ENCODE measurements at regions not wholly inside any gene's neighbourhood (a gene's known extent, or its start where the extent isn't known, plus 50 kb on each side); places are given as distances from the start of the nearest gene placed in this dataset.

GRCh38 chr11:69413993-69414392 lies 67.5 kb upstream of the LINC01488 start:
- no peak for DNase-seq (ENCODE audit: low spot score)

- no peak for DNase-seq (ENCODE audit: low spot score)
Measured at GRCh38 chr11:69414773-69415187, 66.7 kb upstream of the LINC01488 start.

DNA sequence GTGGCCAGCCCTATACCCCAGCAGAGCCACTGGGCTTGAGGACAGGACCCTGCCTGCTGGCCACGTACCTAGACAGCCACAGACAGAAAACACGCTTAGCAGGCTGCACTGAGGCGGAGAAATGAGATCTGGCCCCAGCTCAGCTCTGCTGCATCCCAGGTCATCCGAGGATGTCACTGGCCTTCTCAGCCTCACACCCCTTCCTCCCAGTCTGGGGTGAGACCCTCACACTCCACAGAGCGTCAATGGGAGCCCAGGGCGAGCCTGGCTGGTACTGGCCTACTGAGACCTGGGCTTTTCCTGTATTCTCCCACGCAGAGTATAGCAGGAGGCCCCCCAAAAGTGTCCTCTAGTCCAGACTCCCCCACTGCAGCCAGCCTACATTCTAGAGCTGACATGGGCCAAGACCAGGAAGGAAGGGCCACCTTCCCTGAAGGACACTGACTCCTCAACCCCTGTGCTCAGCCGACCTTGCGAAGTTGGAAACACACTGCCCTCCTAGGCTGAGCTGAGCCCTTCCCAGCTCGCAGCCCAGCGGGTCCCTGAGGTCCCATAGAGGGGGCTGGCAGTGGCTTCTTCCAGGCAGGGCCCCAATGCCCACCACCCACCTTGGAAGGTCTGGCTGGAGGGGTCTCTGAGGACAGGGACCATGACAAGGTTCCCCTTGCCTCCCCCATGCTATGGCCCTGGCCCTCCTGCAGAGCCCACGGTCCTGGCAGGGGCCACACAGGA lies 65.9 kb upstream of the LINC01488 start:
- no peak for DNase-seq (ENCODE audit: low spot score)

GRCh38 chr11:69416143-69416515 lies 65.3 kb upstream of the LINC01488 start:
- DNase-seq (ENCODE audit: low spot score): no peak

DNA sequence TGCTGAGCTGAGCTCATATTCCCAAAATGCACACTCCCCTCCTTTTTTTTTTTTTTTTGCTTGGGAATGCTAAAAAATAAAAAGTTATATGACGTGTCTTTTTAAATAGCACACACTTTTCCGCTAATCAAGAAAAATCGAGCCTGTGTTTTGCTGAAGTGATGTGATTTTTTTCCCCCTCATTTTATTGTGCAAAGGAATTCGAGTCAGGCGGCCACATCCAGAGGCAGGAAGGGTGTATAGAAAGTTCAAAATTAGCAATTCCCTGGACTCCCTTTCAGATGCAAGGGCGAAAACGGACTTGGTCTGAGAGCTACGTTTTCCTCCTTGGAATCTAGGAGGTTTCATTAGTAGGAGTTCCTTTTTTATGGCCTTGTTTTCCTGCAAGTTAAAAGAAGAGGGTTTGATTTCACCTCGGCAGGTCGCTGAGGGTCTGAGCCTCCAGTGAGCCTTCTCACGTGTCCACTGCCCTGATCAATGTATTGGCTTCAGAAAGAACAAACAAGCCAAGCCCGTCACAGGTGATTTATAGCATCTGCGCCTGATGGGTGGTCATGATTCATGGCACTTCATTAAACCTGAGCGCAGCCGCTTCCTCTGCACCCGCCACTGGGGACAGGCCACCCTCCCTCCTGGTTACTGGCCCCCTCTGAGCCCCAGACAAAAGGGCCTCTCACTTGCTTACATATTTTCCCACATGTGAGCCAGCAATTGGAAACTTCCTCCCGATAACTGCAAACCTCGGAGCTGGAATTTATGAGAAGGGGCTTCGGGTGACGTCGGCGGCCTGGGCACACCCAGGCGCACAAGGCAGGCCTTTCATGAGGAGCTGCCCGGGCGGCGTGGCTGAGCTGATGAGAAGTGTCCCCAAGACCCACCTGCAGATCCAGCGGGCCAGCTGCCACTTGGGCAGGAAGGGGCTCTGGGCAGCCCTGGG lies 64.4 kb upstream of the LINC01488 start:
- no peak for DNase-seq (ENCODE audit: low spot score)

GRCh38 chr11:69417699-69418085 lies 63.8 kb upstream of the LINC01488 start:
- DNase-seq (ENCODE audit: low spot score): no peak

DNA sequence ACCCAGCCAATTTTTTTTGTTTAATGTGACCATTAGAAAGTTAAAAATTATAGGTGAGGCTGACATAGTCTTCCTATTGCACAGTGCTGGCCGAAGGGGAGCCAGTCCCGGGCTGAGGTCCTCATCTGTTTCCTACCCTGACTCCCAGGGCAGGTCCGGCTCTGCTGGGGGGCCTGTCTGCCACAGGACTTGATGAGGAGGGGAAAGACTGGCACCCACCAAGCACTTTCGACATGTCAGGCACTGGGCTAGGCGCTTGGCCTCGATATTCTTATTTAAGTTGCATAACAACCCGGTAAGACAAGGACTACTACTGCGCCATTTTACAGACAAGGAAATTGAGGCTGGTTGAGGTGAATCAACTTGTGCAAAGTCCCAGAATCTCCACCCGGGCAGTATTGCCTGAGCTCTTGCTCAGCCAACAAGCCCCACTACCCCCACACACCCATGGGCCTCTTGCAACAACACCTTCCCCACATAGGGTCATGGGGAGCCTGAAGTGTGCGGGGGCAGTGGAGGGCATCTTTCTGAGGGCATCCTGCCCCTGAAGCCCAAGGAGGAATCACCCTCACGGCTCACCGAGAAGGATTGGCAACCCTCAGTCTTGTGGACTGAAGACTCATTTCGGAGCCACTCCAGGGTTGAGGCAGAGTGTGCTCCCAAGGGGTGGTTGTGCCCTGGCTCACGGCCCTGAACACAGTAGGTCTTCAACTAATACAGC lies 62.7 kb upstream of the LINC01488 start:
- DNase-seq (ENCODE audit: low spot score): no peak

DNA sequence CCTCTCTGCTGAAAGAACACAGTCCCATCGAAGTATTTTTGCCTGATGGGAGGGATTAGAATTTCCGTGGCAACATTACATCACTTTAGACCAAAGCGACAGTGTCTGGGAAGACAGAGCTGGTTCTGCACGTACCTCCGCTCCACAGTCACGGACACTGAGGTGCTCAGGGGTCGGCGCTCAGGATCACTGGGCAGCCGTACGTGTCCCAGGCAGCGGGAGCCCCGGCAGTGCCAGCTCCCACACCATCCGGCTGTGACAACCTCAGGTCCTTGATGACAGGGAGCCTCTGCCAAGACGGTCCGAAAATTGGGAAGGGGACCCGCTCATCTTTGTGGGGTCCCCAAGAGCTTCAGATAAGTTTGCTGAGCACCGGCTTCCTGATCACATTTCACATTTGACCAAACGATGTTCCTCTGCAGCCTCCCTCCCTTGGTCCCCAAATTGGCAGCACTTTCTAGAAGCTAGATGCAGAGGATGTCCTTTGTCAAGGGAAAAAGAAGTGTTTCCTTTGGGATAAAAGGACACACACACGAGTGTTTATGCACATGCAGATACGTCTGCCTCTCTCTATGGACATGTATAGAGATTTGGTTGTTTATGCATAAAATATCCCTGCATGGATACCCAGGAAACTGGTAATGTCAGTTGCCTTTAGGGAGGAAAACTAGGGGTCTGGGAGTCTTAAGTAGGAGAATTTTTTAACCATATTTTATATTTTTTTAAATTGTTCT lies 61.6 kb upstream of the LINC01488 start:
- no peak for DNase-seq (ENCODE audit: low spot score)

DNA sequence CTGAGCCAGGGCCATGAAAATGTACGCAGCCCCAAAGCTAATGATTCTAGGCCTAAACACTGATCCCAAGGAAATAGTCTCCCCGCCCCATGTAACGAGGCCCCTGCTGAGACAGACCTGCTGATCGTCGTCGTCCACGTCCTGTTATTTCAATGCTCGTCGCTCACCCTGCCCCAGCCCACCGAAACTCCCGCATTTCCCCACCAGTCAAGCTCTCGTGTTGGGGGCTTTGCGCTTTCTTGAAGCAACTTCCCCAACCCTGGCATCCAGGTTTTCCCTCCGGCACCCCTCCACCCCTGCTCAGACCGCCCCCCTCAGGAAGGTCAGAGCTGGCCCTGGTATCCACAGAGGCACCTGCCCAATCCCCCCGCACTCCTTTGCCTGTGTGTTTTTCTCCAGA lies 58.8 kb upstream of the LINC01488 start:
- no peak for DNase-seq (ENCODE audit: low spot score)

DNA sequence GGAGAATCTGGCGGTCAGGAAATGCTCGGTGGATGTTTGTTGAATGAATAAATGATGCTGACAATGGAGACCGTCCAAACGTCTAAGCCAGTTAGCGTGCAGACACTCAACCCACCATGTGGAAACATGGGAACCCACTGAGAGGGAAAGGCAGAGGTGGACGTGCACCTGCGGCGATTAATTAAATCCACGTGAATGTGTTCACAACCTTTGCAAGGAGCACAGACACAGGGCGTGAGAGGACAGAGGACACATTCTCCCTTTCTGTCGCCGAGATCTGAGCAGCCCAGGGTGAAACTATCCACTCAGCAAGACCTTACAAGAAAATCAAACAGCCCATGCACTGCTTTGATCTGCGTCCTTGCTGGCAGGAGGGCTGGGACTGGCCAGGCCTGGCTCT lies 58.3 kb upstream of the LINC01488 start:
- no peak for DNase-seq (ENCODE audit: low spot score)

DNA sequence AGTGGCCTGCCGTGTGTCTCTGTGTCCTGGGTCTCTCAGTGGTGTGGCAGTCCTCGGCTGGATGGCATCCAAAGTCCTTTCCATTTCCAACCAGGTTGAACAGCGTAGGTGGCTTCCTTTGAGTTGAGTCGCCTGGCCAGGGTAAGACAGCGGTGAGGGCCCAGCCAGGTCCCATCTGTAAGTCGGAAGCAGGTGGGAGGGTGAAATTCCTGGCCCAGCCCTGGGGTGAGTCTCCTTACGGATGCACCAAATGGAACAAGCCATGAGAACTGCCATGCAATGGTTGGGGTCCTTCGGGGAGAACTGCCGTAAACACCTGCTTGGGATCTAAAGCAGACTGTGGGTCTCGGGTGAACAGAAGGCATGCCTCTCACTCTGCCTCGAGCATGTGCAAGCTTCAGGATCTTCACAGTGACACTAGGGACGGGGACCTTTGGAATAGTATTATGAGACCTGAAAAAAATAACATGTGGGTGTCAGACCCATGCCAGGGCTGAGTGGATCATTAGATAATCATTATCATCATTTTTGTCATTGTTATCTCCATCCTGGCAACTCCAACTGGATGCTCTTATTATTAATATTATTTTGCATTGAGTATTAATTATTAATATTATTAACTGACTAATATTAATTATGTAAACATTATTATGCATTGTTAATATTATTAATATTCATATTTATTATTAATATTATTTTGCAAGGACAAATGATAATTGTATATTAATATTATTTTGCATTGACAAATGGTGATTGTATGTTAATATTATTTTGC lies 57.7 kb upstream of the LINC01488 start:
- DNase-seq (ENCODE audit: low spot score): no peak

- DNase-seq (ENCODE audit: low spot score): no peak
Measured at GRCh38 chr11:69424748-69425147, 56.7 kb upstream of the LINC01488 start.

DNA sequence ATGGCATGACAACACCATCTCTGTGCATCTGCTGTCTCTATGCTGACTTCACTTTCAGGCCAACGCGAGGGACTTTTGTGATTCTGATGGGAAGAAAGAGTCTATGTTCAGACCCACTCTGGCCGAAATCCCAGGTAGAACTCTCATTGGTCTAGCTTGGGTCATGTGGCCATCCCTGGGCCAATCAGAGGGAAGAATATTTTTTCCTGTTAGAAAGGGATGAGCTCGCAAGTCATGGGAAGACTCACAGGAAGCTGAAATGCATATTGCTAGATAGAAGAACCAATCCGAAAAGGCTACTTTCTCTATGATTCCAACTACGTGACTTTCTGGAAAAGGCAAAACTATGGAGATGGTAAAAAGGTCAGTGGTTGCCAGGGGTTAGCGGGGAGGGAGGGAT lies 56.0 kb upstream of the LINC01488 start:
- no peak for DNase-seq (ENCODE audit: low spot score)

DNA sequence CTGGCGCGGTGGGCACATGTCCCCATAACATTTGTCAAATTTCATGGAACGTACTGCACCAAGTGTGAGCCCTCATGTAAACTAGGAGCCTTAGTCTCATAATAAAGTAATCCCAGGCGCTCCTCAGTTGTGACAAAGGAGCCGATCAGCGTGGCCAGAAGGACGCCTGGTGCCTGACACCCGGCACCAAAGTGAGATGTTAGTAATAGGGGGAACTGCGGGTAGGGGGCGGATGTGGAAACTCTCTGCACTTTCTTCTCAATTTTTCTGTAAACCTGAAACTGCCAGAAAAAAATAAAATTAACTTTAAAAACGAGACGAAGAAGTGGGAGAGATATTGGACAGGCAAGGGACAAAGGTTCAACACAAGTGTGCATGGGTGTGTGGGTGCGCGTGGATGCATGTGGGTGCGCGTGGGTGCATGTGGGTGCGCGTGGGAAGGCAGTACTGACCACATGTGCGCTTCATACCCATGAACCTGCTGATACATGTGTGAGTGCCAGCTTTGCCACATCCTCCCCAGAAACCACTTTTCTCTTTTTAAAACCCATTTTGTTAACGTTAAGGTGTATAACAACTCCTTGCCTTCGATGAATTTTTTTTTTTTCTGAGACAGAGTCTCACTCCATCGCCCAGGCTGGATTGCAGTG lies 55.4 kb upstream of the LINC01488 start:
- no peak for DNase-seq (ENCODE audit: low spot score)

DNA sequence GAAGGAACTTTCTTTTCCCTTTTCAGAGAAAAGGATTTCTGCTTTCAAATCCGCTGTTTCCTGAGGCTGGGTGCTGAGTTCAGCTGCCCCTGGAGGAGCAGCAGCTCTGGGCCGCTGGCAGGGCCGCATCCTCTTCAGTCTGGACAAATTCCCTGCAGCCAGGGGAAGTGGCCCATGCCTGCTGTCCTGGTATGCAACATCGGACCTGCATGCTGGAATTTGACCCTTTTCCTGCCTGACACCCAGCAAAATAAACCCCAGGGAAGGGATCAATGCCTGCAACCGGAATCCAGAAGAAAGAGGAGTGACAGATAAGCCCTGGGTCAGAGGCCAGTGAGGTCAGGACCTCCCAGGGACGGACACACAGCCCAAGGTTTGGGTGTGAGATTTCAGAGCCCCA lies 54.1 kb upstream of the LINC01488 start:
- DNase-seq (ENCODE audit: low spot score): no peak

DNA sequence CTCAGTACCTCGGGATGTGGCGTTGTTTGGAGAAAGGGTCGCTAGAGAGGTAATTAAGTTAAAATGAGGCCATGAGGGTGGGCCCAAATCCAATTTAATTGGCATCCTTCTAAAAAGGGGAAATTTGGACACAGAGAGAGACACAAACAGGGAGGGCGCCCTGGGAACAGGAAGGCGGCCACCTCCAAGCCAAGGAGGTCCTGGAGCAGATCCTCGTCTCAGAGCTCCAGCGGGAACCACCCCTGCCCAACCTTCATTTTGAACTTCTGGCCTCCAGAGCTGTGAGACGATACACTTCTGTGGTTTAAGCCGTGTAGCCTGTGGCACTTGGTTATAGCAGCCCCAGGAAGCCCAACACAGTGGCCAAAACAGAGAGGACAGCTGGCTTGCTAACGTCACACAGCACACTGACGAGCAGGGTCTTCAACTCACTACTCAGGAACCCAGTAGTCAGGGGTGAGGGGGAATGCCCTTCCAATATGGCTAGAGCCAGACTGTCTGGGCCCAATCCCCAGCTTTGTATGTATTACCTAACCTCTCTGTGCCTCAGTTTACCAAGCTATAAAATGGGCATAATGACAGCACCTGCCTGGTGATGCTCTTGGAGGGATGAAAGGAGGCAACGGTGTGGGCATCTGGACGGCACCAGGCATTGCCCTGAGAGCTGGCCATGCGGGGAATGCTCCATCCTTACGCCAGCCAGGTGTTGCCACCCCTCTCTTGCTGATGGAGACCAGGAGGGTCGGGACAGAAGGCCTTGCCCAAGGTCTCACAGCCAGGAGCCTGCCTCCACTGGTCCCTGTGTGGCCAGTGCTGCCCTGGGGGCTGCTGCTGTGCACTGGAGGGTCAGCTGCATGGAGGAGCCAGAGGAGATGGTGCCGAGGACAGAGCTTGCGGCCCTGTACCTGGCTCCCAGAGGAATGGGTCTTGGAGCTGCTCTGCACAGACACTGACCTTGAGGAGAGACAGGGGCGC lies 53.3 kb upstream of the LINC01488 start:
- DNase-seq (ENCODE audit: low spot score): no peak

- no peak for DNase-seq (ENCODE audit: low spot score)
Measured at GRCh38 chr11:69429716-69430491, 51.6 kb upstream of the LINC01488 start.

- DNase-seq (ENCODE audit: low spot score): no peak
Measured at GRCh38 chr11:69430566-69430965, 50.9 kb upstream of the LINC01488 start.

DNA sequence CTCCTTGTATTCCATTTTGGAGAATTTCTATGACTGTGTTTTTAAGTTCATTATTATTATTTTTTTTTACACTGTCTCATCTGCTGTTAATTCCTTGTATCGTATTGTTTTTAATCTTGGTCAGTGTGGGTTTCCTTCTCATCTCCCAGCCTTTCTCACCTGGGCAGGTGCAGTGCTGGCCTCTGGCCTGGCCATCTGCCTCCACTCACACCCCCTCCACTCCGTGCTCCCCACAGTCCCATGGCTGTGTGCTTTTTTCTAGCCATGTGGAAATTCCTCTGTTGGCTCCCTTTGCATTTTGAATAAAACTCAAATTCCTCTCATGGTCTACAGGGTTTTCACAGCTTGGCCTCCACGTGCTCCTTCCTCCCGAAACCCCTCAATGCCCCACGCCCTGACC lies 50.3 kb upstream of the LINC01488 start:
- no peak for DNase-seq (ENCODE audit: low spot score)

All from cerebellar cortex (tissue), 1 donor.